NCI-H2196 treated with DMSO at 0.1 percent for 48 hours (cell line): ENCODE measurements at regions not wholly inside any gene's neighbourhood (a gene's known extent, or its start where the extent isn't known, plus 50 kb on each side); places are given as distances from the start of the nearest gene placed in this dataset.

Source experiments
- DNase-seq: peaks from one replicate; lab custom pipeline; 2025; ENCODE audit not compliant: unreplicated experiment; lab: John Stamatoyannopoulos, UW

GRCh38 chr11:26134481-26135355 is 197.2 kb upstream of the ANO3 start:
- DNase-seq, result no peak

DNA sequence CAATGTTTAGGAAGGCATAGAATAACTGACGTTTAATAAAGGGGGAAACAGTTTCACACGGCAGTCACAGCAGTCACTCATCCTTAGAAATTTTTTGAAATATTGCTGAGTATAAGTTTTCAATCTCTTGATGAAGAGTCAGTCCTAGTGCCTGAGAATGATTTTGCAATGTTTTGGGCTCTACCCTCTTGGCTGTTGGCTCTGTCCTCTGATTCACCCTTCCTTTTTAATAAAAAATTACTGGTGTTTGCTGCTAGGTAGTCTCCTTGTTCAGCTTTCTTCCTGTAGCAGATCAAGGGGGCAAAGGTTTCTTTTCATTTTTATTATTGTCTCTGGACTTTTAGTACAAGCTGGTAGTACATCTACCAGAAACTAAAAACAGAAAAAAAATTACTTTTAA is 194.3 kb upstream of the ANO3 start:
- DNase-seq, result no peak

DNA sequence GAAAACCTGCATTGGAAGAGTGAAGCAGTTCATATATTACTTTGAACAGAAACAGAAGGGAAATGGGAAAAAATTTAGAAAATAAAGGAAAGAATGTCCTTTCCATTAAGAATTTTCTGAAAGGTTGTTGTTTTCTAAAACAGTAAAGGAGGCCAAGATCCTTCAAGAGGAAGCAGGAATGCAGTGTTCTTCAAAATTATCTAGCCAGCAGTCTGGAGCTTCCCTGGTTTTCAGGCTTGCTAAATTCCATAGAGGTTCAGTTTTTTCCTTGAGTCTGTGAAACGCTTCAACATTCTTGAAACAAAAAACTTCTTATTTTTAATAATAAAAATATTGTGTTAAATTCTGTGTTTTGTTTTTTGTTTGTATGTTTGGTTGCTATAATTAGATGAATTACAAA is 189.0 kb upstream of the ANO3 start:
- DNase-seq, result no peak

- no peak for DNase-seq
Measured at GRCh38 chr11:26143566-26144290, 188.2 kb upstream of the ANO3 start.

- DNase-seq, result no peak
Measured at GRCh38 chr11:26144291-26144690, 187.6 kb upstream of the ANO3 start.

GRCh38 chr11:26144911-26145310 is 187.0 kb upstream of the ANO3 start:
- DNase-seq, result no peak

- no peak for DNase-seq
Measured at GRCh38 chr11:26149585-26149984, 182.3 kb upstream of the ANO3 start.

- DNase-seq, result no peak
Measured at GRCh38 chr11:26150031-26150430, 181.9 kb upstream of the ANO3 start.

GRCh38 chr11:26158251-26158650 is 173.7 kb upstream of the ANO3 start:
- DNase-seq, result no peak

DNA sequence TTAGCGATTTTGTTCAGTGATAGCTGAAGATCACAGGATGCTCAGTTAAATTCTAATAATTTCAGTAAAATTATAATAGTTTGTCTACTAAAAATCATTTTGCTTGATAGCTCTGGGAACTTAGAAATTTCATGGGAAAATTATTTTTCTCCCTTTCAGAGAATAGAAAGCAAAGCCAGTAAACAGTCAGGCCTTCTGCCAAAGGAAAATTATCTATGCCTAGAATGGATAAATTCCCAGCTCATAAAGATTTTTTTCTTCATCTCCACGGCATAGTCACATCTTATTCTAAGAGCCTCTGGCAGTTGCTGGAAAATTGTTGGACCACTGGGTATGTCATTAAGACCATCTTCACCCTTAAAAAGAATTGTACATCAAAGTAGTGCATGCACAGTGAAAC is 169.6 kb upstream of the ANO3 start:
- DNase-seq, result no peak

DNA sequence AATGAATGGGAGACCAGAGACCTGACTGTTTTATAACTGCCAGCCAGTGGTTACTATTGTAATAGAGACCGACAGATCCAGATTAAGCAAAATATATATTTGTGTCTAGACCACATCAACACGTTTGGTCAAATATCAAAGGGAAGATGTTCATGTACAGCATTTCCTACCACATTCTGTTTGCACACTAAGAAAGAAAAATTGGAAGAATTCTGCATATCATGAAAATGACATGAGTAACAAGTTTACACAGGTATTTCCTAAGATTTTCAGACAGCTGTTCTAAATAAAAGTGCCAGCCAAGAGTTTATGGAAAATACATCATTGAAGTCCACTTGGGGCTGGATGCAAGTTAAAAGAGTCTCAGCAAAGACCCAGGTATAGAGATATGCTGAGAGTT is 145.5 kb upstream of the ANO3 start:
- DNase-seq, result no peak

DNA sequence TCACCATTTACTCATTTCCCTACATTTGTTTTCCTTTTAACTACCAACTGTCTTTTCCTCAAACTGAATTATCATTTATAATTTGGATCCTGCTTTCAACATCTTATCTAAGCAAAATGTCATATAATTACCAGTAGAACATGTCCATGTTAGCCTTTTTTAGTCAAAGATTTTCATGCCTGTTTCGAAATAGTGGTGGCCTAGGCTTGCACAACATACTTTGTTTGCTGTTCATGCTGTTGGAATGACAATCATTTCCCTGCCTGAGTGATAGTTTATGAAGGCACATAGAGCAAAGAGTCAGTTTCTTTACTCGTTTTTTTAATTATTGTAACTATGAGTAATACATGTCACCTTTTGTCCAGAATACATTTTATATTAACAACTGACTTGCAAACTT is 144.3 kb upstream of the ANO3 start:
- no peak for DNase-seq

GRCh38 chr11:26188554-26188953 is 143.4 kb upstream of the ANO3 start:
- no peak for DNase-seq

- DNase-seq, result no peak
Measured at GRCh38 chr11:26191193-26191592, 140.7 kb upstream of the ANO3 start.

GRCh38 chr11:26193694-26194365 is 138.1 kb upstream of the ANO3 start:
- DNase-seq, result no peak

DNA sequence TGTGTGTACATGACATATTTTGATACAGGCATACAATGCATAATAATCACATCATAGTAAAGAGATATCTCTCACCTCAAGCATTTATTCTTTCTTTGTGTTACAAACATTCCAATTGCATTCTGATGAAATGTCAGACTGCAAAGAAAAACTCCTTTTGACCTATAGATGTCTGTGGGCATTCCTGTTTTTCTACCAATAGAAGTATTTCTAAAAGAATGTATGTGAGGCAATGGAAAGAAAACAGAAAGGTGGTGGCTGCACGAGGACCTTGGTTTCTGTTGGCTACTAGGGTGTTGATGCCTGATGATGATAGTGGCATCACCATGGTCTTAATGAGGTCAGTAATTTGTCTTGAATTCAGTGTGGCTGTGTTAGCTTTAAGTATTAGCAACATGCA is 137.0 kb upstream of the ANO3 start:
- DNase-seq, result no peak

DNA sequence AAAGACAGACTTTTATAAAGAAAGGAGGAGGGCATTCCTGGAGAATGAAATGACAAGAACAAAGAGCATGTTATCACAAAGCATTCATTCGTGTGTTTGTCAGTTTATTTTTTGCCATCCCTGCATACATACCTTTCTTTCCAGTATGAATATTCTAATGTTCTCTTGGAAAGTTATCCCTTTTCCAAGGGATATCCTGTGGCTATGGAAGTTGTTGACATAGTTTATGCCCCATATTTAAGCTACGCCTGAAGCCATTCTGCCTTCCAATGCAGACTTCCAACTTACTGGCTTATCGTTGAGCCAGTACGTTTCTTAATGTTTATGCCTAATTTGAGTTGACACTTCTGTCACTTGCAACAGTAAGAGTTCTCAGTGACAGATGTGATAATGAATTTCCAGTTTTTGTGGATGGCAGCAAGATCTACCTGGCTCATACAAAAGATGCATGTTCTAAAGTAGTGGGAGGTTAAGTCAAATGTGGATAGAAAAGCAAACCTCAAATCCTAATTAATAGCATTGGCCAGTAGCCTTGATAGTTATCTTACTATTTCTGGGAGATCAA is 133.3 kb upstream of the ANO3 start:
- no peak for DNase-seq

GRCh38 chr11:26199331-26200095 is 132.4 kb upstream of the ANO3 start:
- DNase-seq, result no peak

DNA sequence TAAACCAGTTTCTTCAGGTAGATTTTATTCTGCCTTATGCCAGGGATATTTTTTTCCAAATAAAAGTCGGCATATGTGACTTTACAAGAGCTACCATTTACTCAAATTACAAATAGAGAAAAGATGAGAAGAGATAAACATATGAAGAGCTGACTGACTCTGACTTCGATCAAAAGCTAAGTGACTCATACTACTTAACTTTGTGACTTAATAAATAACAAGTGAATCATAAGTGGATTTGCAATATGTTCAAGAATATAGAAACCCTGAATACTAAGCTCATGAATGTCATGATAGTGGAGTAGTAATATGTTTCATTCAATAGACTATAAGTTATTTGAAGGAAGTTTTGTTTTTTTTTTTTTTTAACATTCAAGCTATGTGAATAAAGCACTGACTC is 130.5 kb upstream of the ANO3 start:
- DNase-seq, result no peak

DNA sequence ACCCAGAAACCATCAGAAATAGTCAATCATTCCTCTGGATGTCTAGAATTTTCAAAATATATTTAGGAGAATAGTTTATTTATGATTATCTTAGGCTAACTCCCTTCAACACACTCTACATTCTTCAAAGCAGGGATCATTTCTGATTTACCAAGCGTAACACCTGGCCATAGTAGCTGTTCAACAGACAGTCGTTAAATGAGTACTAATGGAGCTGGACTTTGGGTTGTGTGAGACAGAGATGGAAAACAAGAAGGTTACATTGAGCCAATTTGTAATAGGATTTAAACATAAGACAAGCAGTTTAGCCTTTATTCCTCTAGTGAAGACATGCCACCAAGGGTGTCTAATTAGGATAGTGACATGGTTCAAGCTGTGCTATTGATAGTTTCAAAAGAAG is 129.2 kb upstream of the ANO3 start:
- DNase-seq, result no peak

DNA sequence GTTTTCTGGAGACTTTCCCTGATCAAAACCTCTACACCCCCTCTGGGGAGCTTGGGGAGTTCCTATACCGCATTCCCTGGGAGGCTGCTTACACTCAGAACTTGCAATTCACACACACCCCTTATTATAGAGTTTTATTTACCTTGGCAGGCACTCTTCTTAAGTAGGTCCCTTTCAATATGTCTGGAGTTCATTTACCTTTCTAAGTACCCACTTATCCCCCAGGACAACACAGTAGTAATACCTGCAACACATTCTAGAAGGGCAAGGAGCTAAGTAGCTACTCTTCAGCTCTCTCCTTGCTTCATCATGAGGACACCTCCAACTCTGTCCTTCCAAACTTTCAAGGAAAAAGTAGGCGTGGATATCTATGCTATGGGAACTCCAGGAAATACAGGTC is 127.8 kb upstream of the ANO3 start:
- no peak for DNase-seq
